Ishikawa (cell line): ENCODE measurements at regions not wholly inside any gene's neighbourhood (a gene's known extent, or its start where the extent isn't known, plus 50 kb on each side); places are given as distances from the start of the nearest gene placed in this dataset.

Experiments
- CEBPB ChIP-seq: IDR thresholded peaks from 2 replicates; pipeline ENCODE4 v1.6.1; 2012
- CREB1 ChIP-seq: IDR thresholded peaks from 2 replicates; pipeline ENCODE4 v1.6.1; 2012; ENCODE audit warnings: low read depth
- EGR1 ChIP-seq: IDR thresholded peaks from 2 replicates; pipeline ENCODE4 v1.6.1; 2012
- EP300 ChIP-seq: IDR thresholded peaks from 2 replicates; pipeline ENCODE4 v1.6.1; 2012; ENCODE audit warnings: borderline replicate concordance
- FOXM1 ChIP-seq: IDR thresholded peaks from 2 replicates; pipeline ENCODE4 v1.6.1; 2012; ENCODE audit warnings: low read depth, borderline replicate concordance
- MAX ChIP-seq: IDR thresholded peaks from 2 replicates; pipeline ENCODE4 v1.6.1; 2012
- NFIC ChIP-seq: IDR thresholded peaks from 2 replicates; pipeline ENCODE4 v1.6.1; 2012
- RAD21 ChIP-seq: IDR thresholded peaks from 2 replicates; pipeline ENCODE4 v1.6.1; 2012; ENCODE audit warnings: low read depth
- TAF1 ChIP-seq: IDR thresholded peaks from 2 replicates; pipeline ENCODE4 v1.6.1; 2012; ENCODE audit warnings: low read depth, mild to moderate bottlenecking
- TCF12 ChIP-seq: IDR thresholded peaks from 2 replicates; pipeline ENCODE4 v1.6.1; 2012; ENCODE audit warnings: low read depth
- TEAD4 ChIP-seq: IDR thresholded peaks from 2 replicates; pipeline ENCODE4 v1.6.1; 2012
- YY1 ChIP-seq: IDR thresholded peaks from 2 replicates; pipeline ENCODE4 v1.6.1; 2012; ENCODE audit warnings: low read depth
- ZBTB7A ChIP-seq: IDR thresholded peaks from 2 replicates; pipeline ENCODE4 v1.6.1; 2012; ENCODE audit warnings: low read depth
- TF ChIP-seq, protein P1 (sequence below): IDR thresholded peaks from 2 replicates; pipeline ENCODE4 v1.6.1; 2012
- TF ChIP-seq, protein P2 (sequence below): IDR thresholded peaks from 2 replicates; pipeline ENCODE4 v1.6.1; 2012; ENCODE audit warnings: low read depth, mild to moderate bottlenecking

DNA sequence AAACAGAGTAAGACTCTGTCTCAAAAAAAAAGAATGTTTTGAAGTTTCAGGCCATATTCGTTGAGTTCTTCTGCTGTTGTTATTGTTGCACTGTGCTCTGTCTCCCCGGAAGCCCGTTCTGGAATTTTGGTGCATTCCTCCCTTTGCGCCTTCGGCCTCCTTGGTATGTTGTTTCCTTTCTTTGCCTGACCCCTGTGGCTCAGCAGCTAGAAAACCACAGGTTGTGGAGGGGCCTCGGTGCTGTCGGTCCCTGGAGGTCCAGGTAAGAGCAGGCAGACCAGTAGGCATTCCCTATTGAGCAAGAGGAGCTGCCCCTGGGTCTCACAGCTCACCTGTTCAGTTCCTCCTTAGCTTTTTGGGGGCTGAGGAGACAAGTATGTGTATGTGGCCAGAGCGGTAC is 51.0 kb upstream of the DLG1 start:
- TF ChIP-seq MAX (no peak), YY1 (no peak), TAF1 (no peak), EP300 (no peak), TEAD4 (no peak), NFIC (no peak), CEBPB (no peak), FOXM1 (no peak), ZBTB7A (no peak), EGR1 (no peak), CREB1 (no peak), TCF12 (no peak), RAD21 (no peak)
- TF ChIP-seq, protein P1, sequence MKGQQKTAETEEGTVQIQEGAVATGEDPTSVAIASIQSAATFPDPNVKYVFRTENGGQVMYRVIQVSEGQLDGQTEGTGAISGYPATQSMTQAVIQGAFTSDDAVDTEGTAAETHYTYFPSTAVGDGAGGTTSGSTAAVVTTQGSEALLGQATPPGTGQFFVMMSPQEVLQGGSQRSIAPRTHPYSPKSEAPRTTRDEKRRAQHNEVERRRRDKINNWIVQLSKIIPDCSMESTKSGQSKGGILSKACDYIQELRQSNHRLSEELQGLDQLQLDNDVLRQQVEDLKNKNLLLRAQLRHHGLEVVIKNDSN, result no peak
- TF ChIP-seq, protein P2, sequence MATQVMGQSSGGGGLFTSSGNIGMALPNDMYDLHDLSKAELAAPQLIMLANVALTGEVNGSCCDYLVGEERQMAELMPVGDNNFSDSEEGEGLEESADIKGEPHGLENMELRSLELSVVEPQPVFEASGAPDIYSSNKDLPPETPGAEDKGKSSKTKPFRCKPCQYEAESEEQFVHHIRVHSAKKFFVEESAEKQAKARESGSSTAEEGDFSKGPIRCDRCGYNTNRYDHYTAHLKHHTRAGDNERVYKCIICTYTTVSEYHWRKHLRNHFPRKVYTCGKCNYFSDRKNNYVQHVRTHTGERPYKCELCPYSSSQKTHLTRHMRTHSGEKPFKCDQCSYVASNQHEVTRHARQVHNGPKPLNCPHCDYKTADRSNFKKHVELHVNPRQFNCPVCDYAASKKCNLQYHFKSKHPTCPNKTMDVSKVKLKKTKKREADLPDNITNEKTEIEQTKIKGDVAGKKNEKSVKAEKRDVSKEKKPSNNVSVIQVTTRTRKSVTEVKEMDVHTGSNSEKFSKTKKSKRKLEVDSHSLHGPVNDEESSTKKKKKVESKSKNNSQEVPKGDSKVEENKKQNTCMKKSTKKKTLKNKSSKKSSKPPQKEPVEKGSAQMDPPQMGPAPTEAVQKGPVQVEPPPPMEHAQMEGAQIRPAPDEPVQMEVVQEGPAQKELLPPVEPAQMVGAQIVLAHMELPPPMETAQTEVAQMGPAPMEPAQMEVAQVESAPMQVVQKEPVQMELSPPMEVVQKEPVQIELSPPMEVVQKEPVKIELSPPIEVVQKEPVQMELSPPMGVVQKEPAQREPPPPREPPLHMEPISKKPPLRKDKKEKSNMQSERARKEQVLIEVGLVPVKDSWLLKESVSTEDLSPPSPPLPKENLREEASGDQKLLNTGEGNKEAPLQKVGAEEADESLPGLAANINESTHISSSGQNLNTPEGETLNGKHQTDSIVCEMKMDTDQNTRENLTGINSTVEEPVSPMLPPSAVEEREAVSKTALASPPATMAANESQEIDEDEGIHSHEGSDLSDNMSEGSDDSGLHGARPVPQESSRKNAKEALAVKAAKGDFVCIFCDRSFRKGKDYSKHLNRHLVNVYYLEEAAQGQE, result no peak
